Activated CD8-positive, alpha-beta T cell treated with anti-CD3 and anti-CD28 coated beads for 36 hours (primary cell): ENCODE measurements at regions not wholly inside any gene's neighbourhood (a gene's known extent, or its start where the extent isn't known, plus 50 kb on each side); places are given as distances from the start of the nearest gene placed in this dataset.

Experiments used
- ATAC-seq: fragments of 200-7000 bp; cut with Tn5 transposase; one replicate; pipeline ENCODE4 v1.10.0; 2021; ENCODE audit warnings: mild to moderate bottlenecking, moderate library complexity
- CTCF ChIA-PET: fragments of 350-600 bp; sonication (Branson Sonifier 250); formaldehyde crosslinking; loops from one replicate; lab custom pipeline; 2021; ENCODE audit warnings: antibody characterized with exemption; lab: Charles Lee
- POLR2A ChIA-PET: fragments of 350-600 bp; sonication (Branson Sonifier 250); formaldehyde crosslinking; loops from one replicate; lab custom pipeline; 2021; ENCODE audit warnings: antibody characterized with exemption; lab: Charles Lee
- DNase-seq: peaks from one replicate; pipeline ENCODE4 v3.0.0-alpha.2; 2020
- H3K27ac Mint-ChIP-seq: one replicate; pipeline ENCODE4 v1.8.0; 2021; ENCODE audit warnings: mild to moderate bottlenecking, mixed read lengths
- H3K27me3 Mint-ChIP-seq: one replicate; pipeline ENCODE4 v1.8.0; 2021; ENCODE audit warnings: mixed read lengths
- H3K36me3 Mint-ChIP-seq: one replicate; pipeline ENCODE4 v1.8.0; 2021; ENCODE audit warnings: low read depth, mixed read lengths
- H3K4me1 Mint-ChIP-seq: one replicate; pipeline ENCODE4 v1.8.0; 2021; ENCODE audit warnings: low read depth, mixed read lengths
- H3K4me3 Mint-ChIP-seq: one replicate; pipeline ENCODE4 v1.8.0; 2021; ENCODE audit warnings: mild to moderate bottlenecking, moderate library complexity, mixed read lengths
- H3K9me3 Mint-ChIP-seq: one replicate; pipeline ENCODE4 v1.8.0; 2021; ENCODE audit warnings: mixed read lengths
- intact Hi-C: fragments of 100-400 bp; cut with micrococcal nuclease; formaldehyde crosslinking; loops from one replicate; pipeline ENCODE4 v1.10.0; 2022
- TF ChIP-seq, protein P1 (sequence below): fragments of 200-600 bp; IDR thresholded peaks from one replicate; pipeline ENCODE4 v1.8.0; 2022; ENCODE audit warnings: antibody characterized with exemption, mild to moderate bottlenecking

DNA sequence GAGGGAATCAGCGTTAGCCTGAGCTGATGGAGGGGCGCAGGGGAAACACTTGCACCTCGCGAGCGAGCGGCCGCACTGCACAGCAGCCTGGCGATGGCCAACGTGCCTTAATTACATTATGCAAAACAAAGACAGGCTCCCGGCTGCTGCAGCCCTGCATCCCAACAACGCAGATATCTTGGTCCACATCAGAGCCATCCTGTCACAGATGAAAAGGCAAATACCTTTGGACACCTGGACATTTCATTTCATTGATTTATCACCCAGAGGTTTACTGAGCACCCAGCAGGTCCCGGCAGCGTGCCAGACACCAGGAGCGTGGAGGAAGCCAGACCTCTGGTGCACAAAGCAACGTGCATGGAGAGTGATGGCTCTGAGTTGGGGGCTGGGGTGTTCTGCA lies 843.0 kb downstream of the TBC1D22A start:
- no peaks in the 10 kb centered on the region for H3K36me3 Mint-ChIP-seq
- no peak overlapping the region for H3K27ac Mint-ChIP-seq
- TF ChIP-seq, protein P1, sequence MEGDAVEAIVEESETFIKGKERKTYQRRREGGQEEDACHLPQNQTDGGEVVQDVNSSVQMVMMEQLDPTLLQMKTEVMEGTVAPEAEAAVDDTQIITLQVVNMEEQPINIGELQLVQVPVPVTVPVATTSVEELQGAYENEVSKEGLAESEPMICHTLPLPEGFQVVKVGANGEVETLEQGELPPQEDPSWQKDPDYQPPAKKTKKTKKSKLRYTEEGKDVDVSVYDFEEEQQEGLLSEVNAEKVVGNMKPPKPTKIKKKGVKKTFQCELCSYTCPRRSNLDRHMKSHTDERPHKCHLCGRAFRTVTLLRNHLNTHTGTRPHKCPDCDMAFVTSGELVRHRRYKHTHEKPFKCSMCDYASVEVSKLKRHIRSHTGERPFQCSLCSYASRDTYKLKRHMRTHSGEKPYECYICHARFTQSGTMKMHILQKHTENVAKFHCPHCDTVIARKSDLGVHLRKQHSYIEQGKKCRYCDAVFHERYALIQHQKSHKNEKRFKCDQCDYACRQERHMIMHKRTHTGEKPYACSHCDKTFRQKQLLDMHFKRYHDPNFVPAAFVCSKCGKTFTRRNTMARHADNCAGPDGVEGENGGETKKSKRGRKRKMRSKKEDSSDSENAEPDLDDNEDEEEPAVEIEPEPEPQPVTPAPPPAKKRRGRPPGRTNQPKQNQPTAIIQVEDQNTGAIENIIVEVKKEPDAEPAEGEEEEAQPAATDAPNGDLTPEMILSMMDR = no peak
- no peaks in the 10 kb centered on the region for H3K9me3 Mint-ChIP-seq
- intact Hi-C loops = no loop called here
- POLR2A ChIA-PET = no interaction called here
- H3K4me3 Mint-ChIP-seq = no peak overlapping the region
- DNase-seq (no peak), ATAC-seq (no peak)
- CTCF ChIA-PET = no interaction called here
- peaks cover 10% of the 10 kb centered on the region for H3K27me3 Mint-ChIP-seq
- no peaks in the 10 kb centered on the region for H3K4me1 Mint-ChIP-seq

DNA sequence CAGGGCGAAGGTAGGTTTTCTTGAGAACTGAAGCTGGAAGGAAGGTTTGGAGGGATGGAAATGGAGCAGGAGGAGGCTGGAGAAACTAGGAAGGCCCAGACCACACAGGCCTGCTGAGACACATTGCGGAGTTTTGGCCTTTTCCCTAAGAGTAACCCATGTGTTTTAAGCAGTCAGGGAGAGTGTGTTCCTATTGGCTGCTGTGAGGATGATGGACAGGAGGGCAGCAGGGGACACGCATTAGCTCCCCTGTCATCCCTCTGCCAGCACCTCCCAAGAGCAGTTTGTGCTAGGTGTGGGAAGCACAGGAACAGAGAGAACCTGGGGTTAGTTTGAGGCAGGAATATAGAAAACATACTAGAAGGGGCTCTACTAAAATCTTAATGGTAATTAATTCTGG lies 842.1 kb downstream of the TBC1D22A start:
- Mint-ChIP-seq H3K9me3 (no peaks in the 10 kb centered on the region), H3K36me3 (no peaks in the 10 kb centered on the region), H3K27ac (no peak overlapping the region), H3K4me1 (no peaks in the 10 kb centered on the region), H3K27me3 (peaks cover 10% of the 10 kb centered on the region), H3K4me3 (no peak overlapping the region)
- intact Hi-C loops = no loop called here
- DNase-seq (no peak), ATAC-seq (no peak)
- TF ChIP-seq, protein P1 = no peak
- ChIA-PET POLR2A (no interaction called here), CTCF (no interaction called here)

DNA sequence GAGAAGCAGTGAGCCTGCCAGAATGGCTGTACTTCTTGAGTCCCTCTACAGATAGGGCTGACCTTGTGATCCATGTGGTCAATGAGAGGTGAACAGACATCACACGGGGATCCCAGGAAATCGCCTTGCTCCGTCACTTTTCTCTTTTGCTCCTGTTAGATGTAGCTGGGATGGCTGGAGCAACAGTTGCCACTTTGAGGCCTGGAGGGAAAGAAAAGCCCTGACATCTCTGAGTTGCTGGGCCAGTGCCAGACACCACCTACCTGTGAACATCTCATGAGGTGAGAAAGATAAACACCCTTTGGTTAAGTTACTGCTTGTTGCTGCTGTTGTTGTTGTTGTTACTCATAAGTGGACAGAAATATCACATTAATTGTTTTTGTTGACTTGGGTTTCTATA lies 840.3 kb downstream of the TBC1D22A start:
- peaks cover 10% of the 10 kb centered on the region for H3K27me3 Mint-ChIP-seq
- ChIA-PET CTCF (no interaction called here), POLR2A (no interaction called here)
- no peaks in the 10 kb centered on the region for H3K4me1 Mint-ChIP-seq
- H3K27ac Mint-ChIP-seq = no peak overlapping the region
- TF ChIP-seq, protein P1 = no peak
- no peak for ATAC-seq
- intact Hi-C loops = no loop called here
- no peak overlapping the region for H3K4me3 Mint-ChIP-seq
- H3K9me3 Mint-ChIP-seq = no peaks in the 10 kb centered on the region
- H3K36me3 Mint-ChIP-seq = no peaks in the 10 kb centered on the region
- no peak for DNase-seq

DNA sequence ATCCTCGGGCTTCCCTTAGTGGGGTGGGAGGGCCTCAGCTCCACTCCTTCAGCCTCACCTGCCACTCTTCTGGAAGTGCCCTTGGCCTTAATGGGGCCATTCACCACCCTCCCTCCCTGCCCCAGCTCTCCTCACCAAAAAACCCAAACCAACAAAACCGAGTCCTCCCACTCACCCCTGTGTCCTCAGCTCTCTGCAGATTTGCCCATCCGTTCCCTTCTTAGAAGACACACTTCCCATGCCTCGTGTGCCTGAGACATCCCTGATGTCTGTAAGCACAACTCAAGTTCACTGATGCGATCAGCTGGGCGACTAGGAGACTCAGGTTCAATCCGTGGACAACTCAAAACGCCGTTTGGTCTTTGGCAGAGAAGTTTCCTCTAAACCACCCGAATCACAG lies 839.2 kb downstream of the TBC1D22A start:
- H3K36me3 Mint-ChIP-seq = no peaks in the 10 kb centered on the region
- H3K9me3 Mint-ChIP-seq = no peaks in the 10 kb centered on the region
- POLR2A ChIA-PET = no interaction called here
- peaks cover 10% of the 10 kb centered on the region for H3K27me3 Mint-ChIP-seq
- H3K4me3 Mint-ChIP-seq = no peak overlapping the region
- DNase-seq (no peak), ATAC-seq (no peak)
- CTCF ChIA-PET = no interaction called here
- H3K27ac Mint-ChIP-seq = no peak overlapping the region
- intact Hi-C loops = no loop called here
- TF ChIP-seq, protein P1 = no peak
- no peaks in the 10 kb centered on the region for H3K4me1 Mint-ChIP-seq

DNA sequence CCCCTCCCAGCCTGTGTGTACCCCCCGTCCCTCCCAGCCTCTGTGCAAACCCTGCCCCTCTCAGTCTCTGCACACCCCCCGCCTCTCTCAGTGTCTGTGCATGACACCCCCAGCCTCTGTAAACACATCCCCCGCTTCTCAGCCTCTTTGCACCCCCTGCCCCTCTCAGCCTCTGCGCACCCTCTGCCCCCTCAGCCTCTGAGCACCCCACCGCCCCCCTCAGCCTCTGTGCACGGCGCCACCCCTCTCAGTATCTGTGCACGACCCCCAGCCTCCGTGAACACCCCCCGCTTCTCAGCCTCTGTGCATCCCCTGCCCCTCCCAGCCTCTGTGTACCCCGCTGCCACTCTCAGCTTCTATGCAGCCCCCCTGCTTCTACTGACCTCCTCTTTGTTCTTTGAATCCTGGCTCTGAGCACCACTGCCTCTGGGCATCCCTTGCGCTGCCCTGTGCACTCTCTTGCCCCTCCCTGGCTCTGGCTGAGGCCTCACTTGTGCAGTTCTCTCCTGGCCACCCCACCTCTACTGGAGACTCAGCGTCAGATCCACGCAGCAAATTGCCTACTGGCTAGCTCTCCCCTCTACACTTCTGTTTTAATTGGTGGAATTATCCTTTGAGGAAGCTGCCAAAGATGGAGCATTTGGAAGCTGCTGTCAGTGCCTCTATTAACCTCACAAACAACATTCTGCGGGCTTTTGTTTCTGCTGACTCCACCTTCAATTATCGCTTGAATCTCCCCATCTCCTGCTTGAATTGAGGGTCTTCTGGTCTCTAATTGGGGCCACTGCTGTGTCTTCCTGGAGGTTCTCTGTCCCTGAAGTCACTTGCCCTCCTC lies 838.6 kb downstream of the TBC1D22A start:
- no peak overlapping the region for H3K27ac Mint-ChIP-seq
- no peaks in the 10 kb centered on the region for H3K4me1 Mint-ChIP-seq
- DNase-seq (no peak), ATAC-seq (no peak)
- CTCF ChIA-PET = no interaction called here
- H3K4me3 Mint-ChIP-seq = no peak overlapping the region
- TF ChIP-seq, protein P1 = no peak
- no peaks in the 10 kb centered on the region for H3K9me3 Mint-ChIP-seq
- H3K36me3 Mint-ChIP-seq = no peaks in the 10 kb centered on the region
- peaks cover 10% of the 10 kb centered on the region for H3K27me3 Mint-ChIP-seq
- intact Hi-C loops = no loop called here
- POLR2A ChIA-PET = no interaction called here
